ENCODE measurements at regions not wholly inside any gene's neighbourhood (a gene's known extent, or its start where the extent isn't known, plus 50 kb on each side); places are given as distances from the start of the nearest gene placed in this dataset.

GRCh38 chr7:69104023-69104422, 494.3 kb upstream of the AUTS2 start:
- TF ChIP-seq, protein P1, sequence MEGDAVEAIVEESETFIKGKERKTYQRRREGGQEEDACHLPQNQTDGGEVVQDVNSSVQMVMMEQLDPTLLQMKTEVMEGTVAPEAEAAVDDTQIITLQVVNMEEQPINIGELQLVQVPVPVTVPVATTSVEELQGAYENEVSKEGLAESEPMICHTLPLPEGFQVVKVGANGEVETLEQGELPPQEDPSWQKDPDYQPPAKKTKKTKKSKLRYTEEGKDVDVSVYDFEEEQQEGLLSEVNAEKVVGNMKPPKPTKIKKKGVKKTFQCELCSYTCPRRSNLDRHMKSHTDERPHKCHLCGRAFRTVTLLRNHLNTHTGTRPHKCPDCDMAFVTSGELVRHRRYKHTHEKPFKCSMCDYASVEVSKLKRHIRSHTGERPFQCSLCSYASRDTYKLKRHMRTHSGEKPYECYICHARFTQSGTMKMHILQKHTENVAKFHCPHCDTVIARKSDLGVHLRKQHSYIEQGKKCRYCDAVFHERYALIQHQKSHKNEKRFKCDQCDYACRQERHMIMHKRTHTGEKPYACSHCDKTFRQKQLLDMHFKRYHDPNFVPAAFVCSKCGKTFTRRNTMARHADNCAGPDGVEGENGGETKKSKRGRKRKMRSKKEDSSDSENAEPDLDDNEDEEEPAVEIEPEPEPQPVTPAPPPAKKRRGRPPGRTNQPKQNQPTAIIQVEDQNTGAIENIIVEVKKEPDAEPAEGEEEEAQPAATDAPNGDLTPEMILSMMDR (IDR thresholded peaks at IDR 0.05; ENCODE audit: low read depth, low read length, poor library complexity, severe bottlenecking), result no peak
- no peak for TF ChIP-seq EZH2phosphoT487 (IDR thresholded peaks at IDR 0.05; ENCODE audit: borderline replicate concordance, low read length)

Measured in DOHH2 (cell line).